HepG2 (cell line): ENCODE measurements at regions not wholly inside any gene's neighbourhood (a gene's known extent, or its start where the extent isn't known, plus 50 kb on each side); places are given as distances from the start of the nearest gene placed in this dataset.

ENCODE experiments used
- ATF2 ChIP-seq: sonication (generic); formaldehyde crosslinking; IDR thresholded peaks from 2 replicates; pipeline ENCODE4 v1.4.0; 2020; ENCODE audit warnings: missing genetic modification reagents
- CTCF ChIP-seq: sonication (generic); formaldehyde crosslinking; IDR thresholded peaks from 2 replicates; pipeline ENCODE4 v1.5.0; 2020; ENCODE audit warnings: mild to moderate bottlenecking, missing genetic modification reagents, moderate library complexity
- EEA1 ChIP-seq: sonication (generic); formaldehyde crosslinking; IDR thresholded peaks from 2 replicates; pipeline ENCODE4 v1.5.1; 2020; ENCODE audit warnings: mild to moderate bottlenecking, missing genetic modification reagents, borderline replicate concordance
- FOXA3 ChIP-seq: IDR thresholded peaks from 2 replicates; pipeline ENCODE4 v1.6.1; 2016; ENCODE audit warnings: missing genetic modification reagents, missing compliant biosample characterization
- HOXA7 ChIP-seq: sonication (generic); formaldehyde crosslinking; IDR thresholded peaks from 2 replicates; pipeline ENCODE4 v1.8.1; 2022; ENCODE audit warnings: mild to moderate bottlenecking, missing genetic modification reagents, moderate library complexity
- MXD1 ChIP-seq: sonication (generic); formaldehyde crosslinking; IDR thresholded peaks from 2 replicates; pipeline ENCODE4 v1.4.0; 2020; ENCODE audit warnings: mild to moderate bottlenecking, missing genetic modification reagents
- POLR2AphosphoS5 ChIP-seq: IDR thresholded peaks from 2 replicates; pipeline ENCODE4 v1.6.1; 2012; ENCODE audit warnings: low read depth, low read length
- SIN3A ChIP-seq: IDR thresholded peaks from 2 replicates; pipeline ENCODE4 v1.6.1; 2011; ENCODE audit warnings: low read depth, mild to moderate bottlenecking, control low read depth, low read length, borderline replicate concordance
- ZFP90 ChIP-seq: sonication (generic); formaldehyde crosslinking; IDR thresholded peaks from 2 replicates; pipeline ENCODE4 v1.8.0; 2022; ENCODE audit warnings: missing genetic modification reagents, mild to moderate bottlenecking, inconsistent platforms, borderline replicate concordance
- ZGPAT ChIP-seq: IDR thresholded peaks from 2 replicates; pipeline ENCODE4 v1.6.1; 2016; ENCODE audit warnings: mild to moderate bottlenecking
- ZNF530 ChIP-seq: sonication (generic); formaldehyde crosslinking; IDR thresholded peaks from 2 replicates; pipeline ENCODE4 v1.5.0; 2020; ENCODE audit warnings: low read depth, mild to moderate bottlenecking, missing genetic modification reagents
- ZNF761 ChIP-seq: sonication (generic); formaldehyde crosslinking; conservative IDR thresholded peaks from 2 replicates; pipeline ENCODE4 v1.4.0; 2020; ENCODE audit warnings: mild to moderate bottlenecking, missing genetic modification reagents

- TF ChIP-seq POLR2AphosphoS5 (no peak), ZNF530 (no peak), MXD1 (CRISPR knock-in tag) (no peak), HOXA7 (no peak), ZGPAT (CRISPR knock-in tag) (no peak), ATF2 (CRISPR knock-in tag) (no peak), CTCF (CRISPR knock-in tag) (no peak), SIN3A (no peak), ZNF761 (no peak), FOXA3 (CRISPR knock-in tag) (no peak), ZFP90 (CRISPR knock-in tag) (no peak), EEA1 (CRISPR knock-in tag) (no peak)
Observed at GRCh38 chr4:71138007-71138615, 144.7 kb downstream of the DCK start.
